Left colon (tissue), 2 donors: ENCODE measurements at regions not wholly inside any gene's neighbourhood (a gene's known extent, or its start where the extent isn't known, plus 50 kb on each side); places are given as distances from the start of the nearest gene placed in this dataset.

Source experiments
- ATAC-seq: fragments of 200-7000 bp; cut with Tn5 transposase; one replicate; pipeline ENCODE4 v1.9.1; 2020; ENCODE audit warnings: mild to moderate bottlenecking, moderate library complexity
- DNase-seq, 2 donors: peaks; one replicate each; pipeline ENCODE4 v3.0.0-alpha.2; 2020
- intact Hi-C, 2 donors: fragments of 100-400 bp; cut with DNase I in 1 of 2; cut with micrococcal nuclease in 1 of 2; formaldehyde crosslinking; loops; one replicate each; pipeline versions ENCODE4 v1.11.2 to v1.14.0; 2022; cut with DNase I, micrococcal nuclease
- donor health status: DM: no; HTN: no; CAD: no.
- donor health status: DM: yes; HTN: yes; CAD: no.

DNA sequence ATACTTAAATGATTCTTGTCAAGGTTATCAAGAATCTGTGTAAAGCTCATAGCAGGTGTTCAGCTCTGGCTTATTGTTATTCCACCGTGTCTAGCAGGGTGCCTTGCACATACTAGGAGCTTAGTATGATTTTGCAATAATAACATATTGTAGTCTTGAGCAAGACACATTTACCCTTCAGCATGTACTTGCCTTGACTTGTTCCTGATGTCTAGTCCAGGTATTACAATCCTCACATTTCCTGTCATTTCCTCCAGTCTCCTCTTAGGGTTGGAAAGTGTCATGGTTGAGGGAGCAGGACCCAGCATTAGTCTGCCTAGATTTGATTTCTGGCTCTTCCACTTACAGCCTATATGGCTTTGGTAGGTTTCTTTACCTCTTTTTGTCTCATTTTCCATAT lies 246.1 kb downstream of the RAD51AP2 start:
- intact Hi-C loops, result no loop called here
- ATAC-seq (no peak), DNase-seq (no peak)

- DNase-seq, result no peak
- no peak for ATAC-seq
- intact Hi-C loops, result no loop called here
Observed at GRCh38 chr2:17271416-17271815, 246.8 kb downstream of the RAD51AP2 start.

DNA sequence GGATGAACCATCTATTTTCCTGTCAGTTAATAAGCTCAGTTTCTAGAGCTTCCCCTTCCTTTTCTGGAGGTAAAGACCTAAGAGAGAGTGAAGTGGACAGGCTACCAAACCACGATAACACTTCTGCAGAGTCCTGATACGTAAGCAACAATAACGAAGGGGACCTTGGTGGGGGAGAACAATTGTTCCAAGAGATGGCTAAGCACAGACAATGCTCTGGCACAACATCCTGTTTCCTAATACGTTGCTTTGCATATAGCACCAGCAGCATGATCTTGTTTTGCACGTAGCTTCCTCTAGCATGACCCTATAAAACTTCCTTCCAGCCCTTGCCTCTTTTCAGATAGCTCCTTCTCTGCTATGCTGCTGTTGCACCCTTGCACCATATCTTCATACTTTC lies 247.3 kb downstream of the RAD51AP2 start:
- no peak for ATAC-seq
- intact Hi-C loops, result no loop called here
- DNase-seq, result no peak

GRCh38 chr2:17263570-17263968 lies 254.7 kb downstream of the RAD51AP2 start:
- no peak for ATAC-seq
- no peak for DNase-seq
- intact Hi-C loops, result no loop called here

DNA sequence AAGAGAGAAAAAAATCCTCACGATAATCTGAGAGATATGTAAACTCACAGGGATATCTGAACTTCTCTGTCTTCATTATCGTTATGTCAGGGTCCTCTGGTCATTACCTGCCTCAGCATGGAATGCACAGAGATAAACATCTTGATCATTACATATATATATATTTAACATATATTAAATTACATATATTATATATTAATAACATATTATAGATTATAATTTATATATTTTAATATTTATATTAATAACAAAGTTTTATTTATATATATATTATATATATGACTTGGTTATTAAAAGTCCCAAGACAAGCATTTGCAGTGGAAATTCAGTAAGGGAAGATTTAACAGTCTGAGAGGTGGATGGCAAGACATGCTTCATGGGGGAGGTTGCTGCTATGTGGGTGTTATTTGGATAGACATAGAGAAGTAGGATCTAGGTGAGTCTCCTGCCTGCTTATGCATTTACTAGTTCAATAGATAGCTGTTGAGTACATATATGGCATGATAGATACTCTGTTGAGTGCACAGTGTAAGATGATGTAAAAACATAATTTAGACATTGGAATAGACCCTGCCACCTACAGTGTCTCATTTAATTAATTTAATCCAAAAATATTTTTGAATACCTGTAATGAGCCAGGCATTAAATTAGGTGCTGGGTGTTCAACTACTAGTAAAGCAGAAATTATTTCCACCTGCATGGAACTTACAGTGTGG lies 255.2 kb downstream of the RAD51AP2 start:
- intact Hi-C loops, result no loop called here
- ATAC-seq (no peak), DNase-seq (no peak)

GRCh38 chr2:17259613-17260012 lies 258.6 kb downstream of the RAD51AP2 start:
- intact Hi-C loops, result no loop called here
- no peak for DNase-seq
- ATAC-seq, result no peak

- no peak for ATAC-seq
- intact Hi-C loops, result no loop called here
- no peak for DNase-seq
Observed at GRCh38 chr2:17258861-17259260, 259.4 kb downstream of the RAD51AP2 start.

DNA sequence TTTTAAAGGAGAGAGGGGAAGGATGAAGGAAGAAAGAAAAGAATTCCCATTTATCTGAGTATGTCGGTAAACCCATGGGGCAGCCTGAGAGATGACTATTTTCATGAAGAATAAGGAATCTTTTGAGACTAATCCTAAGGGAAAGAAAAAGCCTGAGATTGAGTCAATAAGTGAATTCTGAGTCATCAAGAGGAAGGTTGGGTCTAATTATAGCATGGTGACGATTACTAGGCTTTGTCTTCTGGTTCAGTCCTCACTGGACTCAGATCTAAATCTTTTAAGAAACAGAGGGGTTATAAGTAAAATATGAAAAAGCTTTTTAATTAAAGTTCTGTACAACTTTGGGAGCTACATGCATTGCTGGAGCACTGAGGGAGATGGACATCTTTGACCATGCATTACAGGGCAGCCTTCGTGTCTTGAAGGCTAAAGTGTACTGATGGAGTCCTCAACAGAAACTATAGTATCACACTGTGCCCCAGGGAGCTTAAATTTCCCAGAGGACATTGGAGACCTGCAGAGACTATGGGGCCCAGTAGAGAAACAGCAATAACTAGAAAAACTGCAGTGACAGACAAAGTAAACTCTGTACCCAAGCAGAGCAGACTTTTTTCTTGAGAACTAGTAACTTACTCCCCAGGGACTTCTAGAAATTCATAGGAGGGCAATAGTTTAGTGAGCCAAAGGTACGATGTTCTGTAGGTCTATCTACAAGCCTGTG lies 260.9 kb downstream of the RAD51AP2 start:
- DNase-seq (no peak), ATAC-seq (no peak)
- intact Hi-C loops, result no loop called here

DNA sequence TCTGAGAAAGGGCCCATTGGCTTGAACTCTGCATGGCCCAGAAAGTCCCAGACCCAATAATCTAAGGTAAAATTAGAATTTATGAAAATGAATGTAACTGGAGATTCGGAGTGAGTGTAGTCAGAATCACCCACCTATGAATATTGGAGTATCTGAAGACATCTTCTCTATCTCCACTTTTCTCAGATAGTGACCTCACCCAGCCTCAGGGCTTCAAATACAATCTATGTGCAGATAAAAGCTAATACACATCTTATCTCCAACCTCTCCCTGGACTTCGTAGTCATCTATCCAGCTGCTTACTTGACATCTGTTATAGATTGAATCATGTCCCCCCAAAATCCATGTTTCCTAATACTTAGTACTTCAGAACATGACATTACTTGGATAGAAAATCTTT lies 263.2 kb downstream of the RAD51AP2 start:
- DNase-seq, result no peak
- ATAC-seq, result no peak
- intact Hi-C loops, result no loop called here

DNA sequence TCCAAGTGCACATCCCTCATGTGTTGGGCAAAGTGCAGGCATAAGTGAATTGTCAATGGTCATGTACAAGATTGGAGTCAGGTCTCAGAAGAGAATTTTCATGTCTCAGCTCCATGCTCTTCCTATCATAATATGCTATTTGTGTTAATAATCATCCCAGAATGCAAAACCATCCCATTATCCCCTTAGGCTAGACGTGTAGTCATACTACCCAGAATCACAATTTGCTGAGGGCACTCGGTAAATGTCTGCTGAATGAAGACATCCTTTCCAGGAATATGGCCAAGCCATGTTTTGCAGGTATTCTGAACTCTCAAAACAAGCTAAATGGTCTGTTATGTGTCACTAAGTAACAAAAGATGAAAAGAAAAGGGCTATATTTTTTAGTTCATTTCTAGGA lies 263.8 kb downstream of the RAD51AP2 start:
- intact Hi-C loops, result no loop called here
- DNase-seq (no peak), ATAC-seq (no peak)

GRCh38 chr2:17252258-17252657 lies 266.0 kb downstream of the RAD51AP2 start:
- DNase-seq (no peak), ATAC-seq (no peak)
- intact Hi-C loops, result no loop called here

DNA sequence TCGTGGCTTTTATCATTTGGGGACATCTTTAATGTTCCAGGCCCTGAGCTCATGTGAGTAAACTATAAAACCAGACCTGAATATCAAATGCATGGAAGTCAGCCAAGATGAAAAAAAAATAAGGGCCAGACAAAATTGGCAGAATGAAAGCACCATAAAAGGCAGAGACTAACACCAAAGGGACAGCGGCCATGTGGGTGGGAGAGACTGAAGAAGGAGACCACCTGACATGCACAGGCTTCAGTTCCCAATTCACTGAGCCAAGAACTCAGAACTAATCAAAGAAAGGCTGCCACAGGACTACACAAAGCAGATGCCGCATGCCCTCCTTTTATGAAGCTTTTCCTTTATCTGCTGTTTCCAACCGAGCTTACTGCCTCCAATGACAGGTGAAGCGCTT lies 267.1 kb downstream of the RAD51AP2 start:
- ATAC-seq (no peak), DNase-seq (no peak)
- intact Hi-C loops, result no loop called here

GRCh38 chr2:17249249-17249648 lies 269.0 kb downstream of the RAD51AP2 start:
- ATAC-seq (no peak), DNase-seq (no peak)
- intact Hi-C loops, result no loop called here

DNA sequence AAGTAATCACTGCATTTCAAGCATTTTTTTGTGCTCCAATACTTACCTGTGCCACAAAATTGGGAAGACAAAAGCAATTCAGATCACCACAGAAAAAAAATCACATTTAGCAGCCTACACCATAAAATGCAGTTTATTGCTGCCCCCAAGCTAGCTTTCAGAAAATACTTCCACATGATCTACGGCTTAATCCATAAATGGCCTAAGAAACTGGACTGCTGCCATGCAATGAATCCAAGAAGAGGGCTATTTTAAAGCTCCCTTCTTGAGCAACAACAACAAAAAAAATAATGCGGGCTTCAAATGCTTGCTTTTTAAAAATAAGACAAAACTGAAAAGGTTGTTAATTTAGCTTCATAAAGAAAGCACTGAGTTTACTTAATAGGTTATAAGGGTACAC lies 272.3 kb downstream of the RAD51AP2 start:
- intact Hi-C loops, result no loop called here
- ATAC-seq (no peak), DNase-seq (no peak)

- no peak for DNase-seq
- intact Hi-C loops, result no loop called here
- no peak for ATAC-seq
Observed at GRCh38 chr2:17242813-17243485, 275.3 kb downstream of the RAD51AP2 start.

DNA sequence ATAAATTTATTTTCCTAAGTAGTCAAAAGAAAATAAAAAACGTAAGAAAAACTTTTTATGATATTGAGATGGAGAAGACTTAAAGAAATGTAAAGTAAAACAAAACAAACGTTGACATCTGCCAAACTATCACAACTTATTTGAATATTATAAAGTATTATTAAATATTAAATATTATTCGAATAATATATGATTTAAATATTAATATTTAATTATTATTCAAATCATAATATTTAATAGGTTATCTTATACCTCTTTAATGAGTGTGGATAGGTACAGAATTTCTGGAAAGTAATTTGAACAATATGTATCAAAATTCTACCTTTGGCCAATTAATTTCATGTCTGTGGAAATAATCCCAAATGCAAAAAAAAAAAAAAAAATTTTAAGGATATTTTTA lies 278.7 kb downstream of the RAD51AP2 start:
- no peak for ATAC-seq
- intact Hi-C loops, result no loop called here
- DNase-seq, result no peak

DNA sequence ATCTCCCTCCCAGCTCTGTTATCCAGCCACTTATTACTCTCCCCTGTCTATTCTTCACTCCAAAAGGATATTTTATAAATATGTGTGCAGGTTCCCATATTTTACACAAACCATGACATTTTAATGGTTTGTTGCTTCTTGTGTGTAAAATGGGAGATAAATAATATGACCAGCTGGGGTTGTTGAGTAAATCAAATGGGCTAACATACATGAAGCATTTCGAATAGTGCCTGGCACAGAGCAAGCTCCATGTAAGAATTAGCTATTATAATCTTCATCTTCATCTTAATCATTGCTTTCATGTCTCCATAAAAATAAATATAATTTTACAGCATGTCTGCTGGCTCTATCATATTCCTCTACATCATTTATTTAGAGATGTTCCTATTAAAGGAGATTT lies 283.1 kb downstream of the RAD51AP2 start:
- intact Hi-C loops, result no loop called here
- ATAC-seq (no peak), DNase-seq (no peak)

- no peak for ATAC-seq
Observed at GRCh38 chr2:17232776-17233556, 285.3 kb downstream of the RAD51AP2 start.

GRCh38 chr2:17231394-17231965 lies 286.8 kb downstream of the RAD51AP2 start:
- DNase-seq, result no peak
- ATAC-seq, result no peak
- intact Hi-C loops, result no loop called here

More at GRCh38 chr2:17232776-17233556, 285.3 kb downstream of the RAD51AP2 start:
- intact Hi-C loops, result no loop called here
- no peak for DNase-seq
